ENCODE measurements at regions not wholly inside any gene's neighbourhood (a gene's known extent, or its start where the extent isn't known, plus 50 kb on each side); places are given as distances from the start of the nearest gene placed in this dataset.
A peak's percentile ranks its signal among the peaks of the same experiment; 100 is the strongest.

DNA sequence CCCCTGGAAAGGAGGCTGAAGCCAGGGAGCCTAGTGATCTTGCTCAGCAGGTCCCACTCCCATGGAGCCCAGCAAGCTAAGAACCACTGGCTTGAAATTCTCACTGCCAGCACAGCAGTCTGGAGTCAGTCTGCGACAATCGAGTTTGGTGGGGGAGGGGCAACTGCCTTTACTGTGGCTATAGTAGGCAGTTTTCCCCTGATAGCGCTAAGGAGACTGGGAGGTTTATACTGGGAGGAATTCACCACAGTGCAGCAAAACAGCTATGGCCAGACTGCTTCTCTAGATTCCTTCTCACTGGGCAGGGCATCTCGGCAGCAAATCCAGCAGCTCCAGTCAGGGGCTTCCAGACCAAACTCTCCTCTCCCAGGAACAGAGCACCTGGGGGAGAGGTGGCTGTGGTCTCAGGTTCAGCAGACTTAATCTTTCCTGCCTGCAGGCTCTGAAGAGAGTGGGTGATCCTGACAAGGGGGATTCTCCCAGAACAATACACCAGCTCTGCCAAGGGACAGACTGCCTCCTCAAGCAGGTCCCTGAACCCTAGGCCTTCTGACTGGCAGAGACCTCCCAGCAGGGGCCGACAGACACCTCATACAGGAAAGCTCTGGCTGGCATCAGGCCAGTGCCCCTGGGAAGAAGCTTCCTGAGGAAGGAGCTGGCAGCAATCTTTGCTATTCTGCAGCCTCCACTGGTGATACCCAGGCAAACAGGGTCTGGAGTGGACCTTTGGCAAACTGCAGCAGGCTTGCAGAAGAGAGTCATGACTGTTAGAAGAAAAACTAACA lies 548.5 kb upstream of the NEGR1 start:
- peak; percentile 77 for DNase-seq (ENCODE audit: low read depth, low spot score)

DNA sequence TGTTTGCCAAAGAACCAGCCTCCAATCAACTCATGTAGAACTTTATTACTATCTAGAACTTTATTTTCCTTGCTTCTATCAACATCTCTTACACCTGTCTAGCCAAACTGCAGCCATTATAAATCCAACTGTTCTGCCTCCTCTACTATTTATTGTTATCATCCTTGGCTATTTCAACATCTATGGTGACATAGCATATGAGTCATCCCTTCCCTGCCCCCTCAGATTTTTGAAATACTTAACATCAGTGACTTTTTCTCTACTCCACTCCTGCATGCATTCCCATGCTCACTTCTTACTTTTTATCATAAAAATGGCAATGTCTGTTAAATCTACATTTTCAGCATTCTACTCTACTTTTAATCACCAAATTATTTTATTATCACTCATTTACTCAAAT lies 544.9 kb upstream of the NEGR1 start:
- no peak for DNase-seq (ENCODE audit: low read depth, low spot score)

DNA sequence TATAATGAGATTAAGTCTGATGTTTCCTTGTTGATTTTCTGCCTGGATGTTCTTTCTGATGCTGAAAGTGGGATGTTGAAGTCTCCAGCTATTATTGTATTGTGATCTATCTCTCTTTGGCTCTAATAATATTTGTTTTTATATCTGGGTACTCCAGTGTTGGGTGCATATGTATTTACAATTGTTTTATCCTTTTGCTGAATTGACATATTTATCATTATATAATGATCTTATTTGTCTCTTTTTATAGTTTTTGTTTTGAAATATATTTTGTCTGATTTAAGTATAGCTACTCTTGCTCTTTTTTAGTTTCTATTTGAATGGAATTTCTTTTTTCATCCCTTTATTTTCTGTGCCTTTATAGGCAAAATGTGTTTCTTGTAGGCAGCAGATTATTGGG lies 522.2 kb upstream of the NEGR1 start:
- DNase-seq (ENCODE audit: low read depth, low spot score): no peak

DNA sequence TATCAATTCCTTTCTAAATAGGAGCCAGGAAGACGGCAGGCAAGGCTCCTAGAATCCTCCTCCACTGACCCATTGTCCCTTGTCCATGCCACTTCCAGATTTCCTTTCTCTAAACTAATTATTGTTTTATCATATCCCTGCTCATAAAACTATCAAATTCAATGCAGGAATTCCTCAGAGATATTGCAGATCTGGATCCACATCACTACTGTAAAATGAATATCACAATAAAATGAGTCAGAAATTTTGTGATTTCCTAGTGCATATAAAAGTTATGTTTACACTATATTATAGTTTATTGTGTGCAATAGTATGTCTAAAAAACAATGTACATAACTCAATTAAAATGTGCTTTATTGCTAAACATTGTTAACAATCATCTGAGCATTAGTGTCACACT lies 498.7 kb upstream of the NEGR1 start:
- no peak for DNase-seq (ENCODE audit: low read depth, low spot score)

DNA sequence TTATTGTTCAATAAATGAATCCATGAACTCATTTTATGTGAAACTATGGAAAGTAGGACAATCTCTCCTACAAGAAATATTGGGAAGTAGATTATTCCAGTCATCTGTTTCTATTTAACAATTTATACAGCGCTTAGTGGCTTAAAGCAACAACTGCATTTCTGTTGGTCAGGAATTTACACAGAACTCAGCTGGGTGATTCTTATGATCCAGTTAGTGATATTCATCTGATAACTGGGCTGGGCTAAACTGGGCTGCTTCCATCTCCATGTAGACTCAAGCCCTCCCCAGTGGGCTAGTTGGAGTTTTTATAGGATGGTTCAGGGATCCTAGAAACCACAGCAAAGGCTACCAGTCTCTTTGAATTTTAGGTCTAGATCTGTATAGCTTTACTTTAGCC lies 497.9 kb upstream of the NEGR1 start:
- DNase-seq (ENCODE audit: low read depth, low spot score): no peak

DNA sequence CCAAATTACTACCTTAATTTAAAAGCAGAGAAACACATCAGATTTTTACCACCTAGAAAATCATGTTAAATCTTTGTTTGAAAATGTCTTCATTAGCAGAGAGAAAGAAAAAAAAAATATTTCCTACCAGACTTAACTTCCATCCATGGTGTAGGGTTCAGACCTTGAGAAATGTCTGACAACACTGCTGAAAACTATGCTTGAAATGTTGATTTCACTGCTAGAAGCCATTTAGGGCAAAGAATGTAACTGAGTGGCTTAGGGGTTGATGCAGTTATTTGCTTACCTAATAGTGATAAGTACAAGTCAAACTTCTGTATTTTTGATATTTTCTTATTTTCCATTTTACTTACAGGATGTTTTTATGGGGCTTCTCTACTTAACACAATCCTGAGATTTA lies 495.6 kb upstream of the NEGR1 start:
- no peak for DNase-seq (ENCODE audit: low read depth, low spot score)

DNA sequence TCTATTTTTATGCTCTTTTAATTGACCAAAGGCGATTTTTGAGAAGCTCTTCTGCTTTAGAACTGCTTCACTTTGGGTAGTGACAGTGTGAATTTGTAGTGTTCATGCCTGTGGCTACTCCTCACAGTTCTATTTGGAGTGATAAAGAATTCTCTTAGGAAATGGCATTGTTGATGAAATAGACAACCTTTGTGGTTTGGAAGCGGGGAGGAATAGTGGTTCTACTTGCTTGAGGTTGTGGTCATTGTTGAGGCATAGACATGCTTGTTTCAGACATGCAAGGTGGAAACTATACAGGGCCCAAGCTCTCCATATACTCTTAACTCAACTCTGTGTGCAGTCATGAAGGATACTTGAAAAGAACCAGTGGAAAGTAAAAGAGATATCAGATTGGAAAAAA lies 481.1 kb upstream of the NEGR1 start:
- DNase-seq (ENCODE audit: low read depth, low spot score): no peak

DNA sequence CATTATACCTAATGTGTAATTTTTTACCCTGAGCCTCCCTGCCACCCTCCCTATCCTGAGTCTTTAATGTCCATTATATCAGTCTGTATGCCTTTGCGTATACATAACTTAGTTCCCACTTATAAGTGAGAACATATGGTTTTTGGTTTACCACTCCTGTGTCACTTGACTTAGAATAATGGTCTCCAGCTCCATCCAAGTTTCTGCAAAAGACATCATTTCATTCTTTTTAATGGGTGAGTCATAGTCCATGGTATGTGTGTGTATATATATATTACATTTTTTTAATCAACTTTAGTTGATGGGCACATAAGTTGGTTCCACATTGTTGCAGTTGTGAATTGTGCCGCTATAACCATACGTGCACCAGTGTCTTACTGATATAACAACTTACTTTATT lies 477.1 kb upstream of the NEGR1 start:
- DNase-seq (ENCODE audit: low read depth, low spot score): no peak

DNA sequence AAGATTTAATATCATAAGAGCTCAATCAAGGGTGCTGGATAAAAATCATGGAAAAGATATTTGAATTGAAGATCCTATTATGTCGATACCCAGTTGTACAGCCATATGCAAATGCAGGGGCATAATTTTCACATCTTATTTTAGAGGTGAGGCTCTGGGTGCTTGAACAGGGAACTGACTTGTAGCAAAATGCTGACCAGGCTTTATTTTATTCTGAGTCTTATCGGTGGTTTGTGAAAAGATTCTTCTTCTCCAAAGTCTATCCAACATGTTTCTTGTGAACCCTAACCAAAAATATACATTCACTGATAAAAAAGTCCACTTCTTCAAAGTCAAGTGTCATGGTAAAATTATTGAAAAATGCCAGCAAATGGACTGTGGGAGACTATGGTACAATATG lies 475.5 kb upstream of the NEGR1 start:
- DNase-seq (ENCODE audit: low read depth, low spot score): no peak

DNA sequence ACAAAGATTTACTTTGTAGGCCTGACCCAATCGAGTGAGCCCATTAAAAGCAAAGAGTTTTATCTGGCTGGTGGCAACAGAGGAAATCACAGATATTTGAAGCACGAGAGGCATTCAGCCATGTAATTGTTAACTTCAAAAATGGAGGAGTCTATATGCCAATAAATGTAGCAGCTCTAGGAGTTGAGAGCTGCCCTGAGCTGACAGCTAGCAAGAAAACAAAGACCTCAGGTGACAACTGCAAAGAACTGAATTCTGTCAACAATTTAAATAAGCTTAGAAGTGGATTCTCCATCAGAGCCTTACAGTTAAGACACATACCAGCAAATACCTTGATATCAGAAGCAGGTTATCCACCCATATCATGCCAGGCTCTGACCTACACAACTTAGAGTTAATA lies 463.1 kb upstream of the NEGR1 start:
- no peak for DNase-seq (ENCODE audit: low read depth, low spot score)

DNA sequence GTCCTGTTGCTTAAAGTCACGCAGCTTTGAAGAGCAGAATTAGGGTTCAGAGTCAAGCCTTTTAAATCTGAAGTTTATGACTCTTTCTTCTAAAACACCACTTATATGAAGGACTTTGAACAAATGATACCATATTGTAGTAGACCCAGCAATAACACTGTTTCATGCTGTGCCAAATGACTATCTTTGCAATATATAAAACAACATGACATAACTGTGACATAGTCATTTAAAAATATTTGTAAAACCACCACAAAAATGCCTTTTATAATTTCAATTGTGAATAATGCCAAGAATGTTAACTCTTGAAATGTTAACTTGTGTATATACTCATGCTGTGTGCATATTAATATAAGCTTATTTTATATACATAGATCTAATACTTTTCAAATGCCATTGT lies 452.1 kb upstream of the NEGR1 start:
- DNase-seq (ENCODE audit: low read depth, low spot score): no peak

DNA sequence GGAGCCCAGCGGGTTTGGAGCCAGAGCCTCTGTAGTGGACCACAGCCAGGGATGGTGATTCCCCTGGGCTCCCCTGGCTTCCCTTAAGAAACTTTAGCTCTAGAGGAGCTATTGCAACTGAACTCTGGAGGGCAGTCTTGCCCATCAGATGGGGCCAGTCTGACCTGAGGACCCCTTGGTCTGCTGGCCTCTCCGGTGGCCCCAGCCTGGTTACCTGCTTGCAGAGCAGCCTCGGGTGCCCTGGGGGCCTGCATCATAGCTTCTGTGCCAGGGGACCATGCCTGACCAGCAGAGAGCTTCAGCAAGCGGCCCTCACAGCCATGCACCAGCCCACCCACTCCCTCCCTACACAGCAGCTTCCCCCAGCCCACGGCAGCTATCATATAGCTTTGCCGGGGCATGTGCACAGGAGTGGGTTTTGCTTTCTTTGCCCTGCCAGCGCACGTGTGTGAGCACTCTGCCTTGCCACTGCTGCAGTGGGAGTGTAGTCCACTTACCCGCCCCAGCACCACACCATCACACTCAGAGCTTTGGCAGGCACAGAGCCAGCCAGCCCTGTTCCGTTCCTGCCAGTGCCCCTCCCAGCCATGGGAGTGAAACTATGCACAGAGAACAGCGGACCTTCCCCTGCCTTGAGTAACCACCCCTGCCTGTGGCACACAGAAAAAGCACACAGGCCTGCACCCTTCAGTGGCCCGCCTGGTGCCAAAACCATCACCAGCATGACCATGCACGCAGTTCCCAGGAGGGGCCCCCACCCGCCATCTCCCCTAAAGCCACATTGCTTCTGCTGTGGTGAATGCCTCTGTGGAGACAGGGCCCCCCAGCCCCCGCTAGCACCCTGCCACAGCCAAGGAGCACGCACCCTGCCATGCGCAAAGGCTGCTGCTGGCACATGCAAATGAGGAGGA lies 442.9 kb upstream of the NEGR1 start:
- peak; percentile 74 for DNase-seq (ENCODE audit: low read depth, low spot score)

DNA sequence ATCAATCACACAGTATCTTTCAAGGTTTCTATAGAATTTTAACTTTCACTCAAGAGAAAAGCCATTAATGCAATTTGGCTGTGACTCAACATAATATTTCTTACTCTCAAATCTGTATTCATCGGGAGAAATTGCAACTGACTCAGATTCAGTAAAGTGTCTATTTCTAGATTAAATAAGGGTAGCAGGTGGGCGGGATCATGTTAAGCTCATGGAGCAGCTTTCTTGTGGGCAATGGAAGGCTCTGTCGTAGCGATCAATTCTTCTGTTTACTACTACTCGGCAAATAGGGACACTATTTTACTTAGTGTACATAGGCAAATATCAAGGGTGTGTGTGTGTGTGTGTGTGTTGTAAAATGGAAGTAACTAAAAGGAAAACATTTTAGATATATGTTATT lies 423.6 kb upstream of the NEGR1 start:
- no peak for DNase-seq (ENCODE audit: low read depth, low spot score)

DNA sequence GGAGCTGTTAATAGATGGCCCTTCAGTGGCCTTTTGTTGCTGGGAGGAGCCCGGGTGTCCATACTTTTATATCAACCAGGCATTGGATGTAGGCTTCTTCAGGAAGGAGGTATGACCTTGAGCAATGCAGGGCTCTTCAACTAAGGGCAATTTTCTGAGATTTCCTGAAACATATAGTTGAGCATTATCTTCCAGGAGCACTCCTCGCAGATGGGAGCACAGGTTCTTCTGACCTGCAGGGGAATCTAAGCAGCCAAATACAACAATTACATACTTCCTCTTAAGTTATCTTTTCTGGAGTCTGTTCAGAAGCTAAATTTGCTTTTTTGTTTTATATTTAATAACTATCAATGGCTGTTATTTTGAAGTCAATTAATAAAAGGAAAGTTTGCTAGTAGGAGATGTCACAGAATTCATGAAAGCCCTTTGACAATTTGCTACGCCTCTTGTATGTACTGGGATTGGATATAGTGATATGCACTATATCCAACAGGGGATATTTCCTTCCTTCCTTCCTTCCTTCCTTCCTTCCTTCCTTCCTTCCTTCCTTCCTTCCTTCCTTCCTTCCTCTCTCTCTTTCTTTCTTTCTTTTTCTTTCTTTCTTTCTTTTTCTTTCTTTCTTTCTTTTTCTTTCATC lies 422.6 kb upstream of the NEGR1 start:
- no peak for DNase-seq (ENCODE audit: low read depth, low spot score)

DNA sequence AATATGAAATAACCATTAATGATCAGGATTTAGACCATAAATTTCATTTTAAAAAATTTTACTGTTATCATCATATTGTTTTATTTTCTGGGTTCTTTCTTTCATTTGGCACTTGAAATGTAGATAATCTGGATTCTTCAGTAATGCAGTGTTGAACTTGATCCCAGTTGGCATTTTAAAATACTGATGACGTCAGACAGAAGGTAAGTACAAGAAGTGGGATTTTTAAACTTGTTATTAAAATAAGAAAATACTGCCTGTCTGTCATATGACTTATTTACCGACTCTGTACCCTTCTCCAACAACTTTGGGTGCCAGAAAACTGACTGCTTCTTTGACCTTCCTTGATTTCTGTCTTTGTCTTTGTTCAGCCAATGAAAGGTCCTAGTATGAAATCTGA lies 415.1 kb upstream of the NEGR1 start:
- DNase-seq (ENCODE audit: low read depth, low spot score): no peak

DNA sequence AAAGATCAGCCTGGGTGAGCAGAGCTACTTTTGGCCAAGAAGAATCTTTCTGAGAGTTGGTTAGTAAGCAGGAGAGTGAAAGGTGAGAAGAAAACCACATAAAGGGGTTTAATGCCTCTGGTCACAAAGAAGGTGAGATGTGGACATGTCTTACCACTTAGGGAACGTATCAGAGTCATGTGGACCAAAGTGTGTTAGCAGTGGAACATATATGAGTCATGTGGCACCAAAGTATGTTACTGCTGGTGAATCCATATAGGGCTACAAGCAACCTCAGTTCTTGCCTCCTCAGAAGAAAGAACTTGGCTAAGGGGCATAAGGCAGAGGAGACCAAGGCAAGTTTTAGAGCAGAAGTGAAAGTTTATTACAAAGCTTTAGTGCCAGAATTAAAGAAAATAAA lies 411.6 kb upstream of the NEGR1 start:
- no peak for DNase-seq (ENCODE audit: low read depth, low spot score)

DNA sequence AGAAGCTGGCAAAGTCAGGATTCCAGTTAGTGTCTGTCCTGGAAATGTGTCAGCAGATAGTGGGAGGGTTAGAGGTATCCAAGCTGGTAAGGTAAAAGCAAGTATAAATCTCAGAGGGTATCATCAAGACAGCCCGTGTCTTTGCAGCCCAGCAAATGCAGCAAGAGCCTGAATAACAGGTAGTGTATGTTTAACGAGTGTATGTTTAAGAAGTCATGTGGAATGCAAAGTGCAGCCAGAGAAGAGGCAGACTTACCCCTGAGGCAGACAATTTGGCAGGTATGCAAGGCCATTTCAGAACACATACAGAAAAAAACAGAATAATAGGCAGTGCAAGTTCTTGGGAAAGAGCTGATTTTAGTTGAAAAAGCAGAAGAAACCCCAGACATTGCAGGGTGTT lies 411.0 kb upstream of the NEGR1 start:
- peak; percentile 29 for DNase-seq (ENCODE audit: low read depth, low spot score)

DNA sequence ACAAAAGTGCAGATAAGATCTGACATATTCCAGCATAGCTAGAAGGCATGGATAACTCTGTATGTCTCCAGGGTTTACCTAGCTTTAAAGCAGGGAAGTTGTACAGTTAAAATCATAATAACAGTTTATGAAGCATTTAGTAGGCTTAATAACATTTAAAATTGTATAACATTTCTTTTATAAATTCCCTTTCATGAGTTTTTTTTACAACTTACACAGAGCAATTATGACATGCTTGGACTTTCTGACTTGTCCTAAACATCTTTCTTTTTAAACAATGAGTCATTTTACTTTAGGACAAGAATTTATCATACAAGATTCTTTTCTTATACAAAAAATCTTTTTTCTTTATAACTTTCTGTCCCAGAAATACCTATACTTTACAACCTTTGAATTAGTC lies 408.5 kb upstream of the NEGR1 start:
- no peak for DNase-seq (ENCODE audit: low read depth, low spot score)

DNA sequence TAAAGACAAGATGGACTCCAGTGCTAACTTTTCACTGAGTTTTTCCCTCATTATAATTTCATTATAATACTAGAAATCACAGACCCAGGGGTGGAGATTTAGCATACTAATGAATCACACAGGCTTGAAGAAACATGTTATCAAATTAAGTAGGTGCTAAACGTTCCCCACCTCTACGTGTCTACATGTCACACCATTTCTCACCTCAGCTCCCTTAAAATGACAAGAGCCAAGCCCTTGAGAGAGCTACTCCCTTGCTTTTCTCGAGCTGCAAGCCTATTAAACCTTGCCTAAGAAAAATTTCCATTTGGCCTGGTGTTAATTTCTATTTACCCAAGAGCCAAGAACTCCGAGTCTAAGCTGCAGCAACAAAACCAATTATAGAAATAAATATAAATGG lies 396.3 kb upstream of the NEGR1 start:
- no peak for DNase-seq (ENCODE audit: low read depth, low spot score)

DNA sequence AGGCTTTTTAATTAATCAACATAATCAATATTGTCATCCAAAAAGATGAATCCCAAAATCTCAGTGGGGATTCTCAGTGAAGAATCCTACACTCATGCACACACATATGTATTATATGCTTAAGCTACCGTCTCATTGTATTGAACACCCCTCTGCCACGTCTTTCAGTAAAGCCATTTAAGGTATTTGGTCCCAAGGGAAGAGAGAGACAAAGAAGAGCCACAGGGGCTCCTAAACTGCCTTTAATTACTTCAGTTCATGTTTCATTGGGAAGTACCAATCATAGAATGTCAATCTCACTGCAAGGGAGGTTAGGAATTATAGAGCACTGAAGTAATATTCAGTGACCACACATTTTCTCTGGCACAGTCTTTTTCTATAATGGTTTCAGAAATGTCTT lies 388.6 kb upstream of the NEGR1 start:
- no peak for DNase-seq (ENCODE audit: low read depth, low spot score)

DNA sequence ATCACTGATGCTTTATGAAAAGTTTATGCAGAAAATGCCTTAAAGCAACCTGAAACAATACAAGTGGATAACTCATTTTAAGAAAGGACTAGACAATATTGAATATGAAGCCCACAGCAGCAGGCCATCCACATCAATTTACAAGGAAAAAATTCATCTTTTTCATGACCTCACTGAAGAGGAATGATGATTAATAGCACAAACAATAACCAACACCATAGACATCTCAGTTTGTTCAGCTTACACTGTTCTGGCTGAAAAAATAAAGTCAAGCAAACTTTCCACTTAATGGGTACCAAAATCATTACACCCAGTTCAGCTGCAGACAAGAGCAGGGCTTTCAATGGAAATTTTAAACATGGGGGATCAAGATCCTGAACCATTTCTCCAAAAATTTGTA lies 380.6 kb upstream of the NEGR1 start:
- DNase-seq (ENCODE audit: low read depth, low spot score): no peak

DNA sequence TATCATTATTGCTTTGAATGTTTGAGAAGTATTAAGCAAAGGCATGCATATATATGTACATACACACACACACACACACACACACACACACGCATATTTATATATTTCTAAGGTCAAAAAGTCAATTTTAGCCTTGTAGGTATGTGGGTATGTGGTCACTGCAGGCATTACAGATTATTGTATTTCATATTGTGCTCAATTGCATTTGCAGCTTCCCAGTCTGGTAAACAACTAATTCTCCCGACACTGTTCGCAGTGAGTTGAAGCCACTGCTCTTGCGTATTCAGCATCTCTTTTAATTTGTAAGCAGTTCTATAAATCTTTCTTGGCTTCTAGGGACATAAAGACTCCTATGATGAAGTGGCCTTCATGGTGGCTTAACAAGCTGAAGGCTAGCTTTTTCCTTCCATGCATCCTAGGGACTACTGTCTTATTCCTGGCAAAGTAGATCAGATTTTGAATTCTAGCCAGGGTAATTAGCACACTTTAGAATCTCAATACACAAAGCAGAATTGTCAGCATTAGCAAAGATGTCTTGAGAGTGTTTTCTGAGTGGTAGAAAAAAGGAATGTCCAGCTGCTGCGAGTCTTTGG lies 368.6 kb upstream of the NEGR1 start:
- DNase-seq (ENCODE audit: low read depth, low spot score): no peak
